Small intestine (tissue), 7 donors: ENCODE measurements at regions not wholly inside any gene's neighbourhood (a gene's known extent, or its start where the extent isn't known, plus 50 kb on each side); places are given as distances from the start of the nearest gene placed in this dataset.

Experiments
- DNase-seq, 2 donors: peaks; one replicate each; pipeline versions ENCODE4 v3.0.0 to v3.0.0-alpha.2; 2013
- FAIRE-seq: peaks from 2 replicates; lab custom pipeline; 2012; peaks lifted over from hg19 to GRCh38; lab: Jason Lieb, UNC
- H3K27ac ChIP-seq, 3 donors: one replicate each; pipeline ENCODE4 v1.5.1; 2013; ENCODE audit warnings: low read length in 2 of 3, mild to moderate bottlenecking in 2 of 3, control low read depth in 1 of 3, inconsistent platforms in 1 of 3, low read depth in 1 of 3, moderate library complexity in 1 of 3
- H3K27me3 ChIP-seq, 3 donors: one replicate each; pipeline ENCODE4 v1.6.1; 2013; ENCODE audit warnings: low read length in 3 of 3, inconsistent platforms in 1 of 3; ENCODE audit not compliant: control insufficient read depth in 3 of 3, insufficient read depth in 3 of 3
- H3K36me3 ChIP-seq, 3 donors: one replicate each; pipeline ENCODE4 v1.6.1; 2013; ENCODE audit warnings: low read length in 3 of 3, inconsistent platforms in 1 of 3, low read depth in 1 of 3, mild to moderate bottlenecking in 1 of 3, moderate library complexity in 1 of 3; ENCODE audit not compliant: control insufficient read depth in 3 of 3, insufficient read depth in 2 of 3
- H3K4me1 ChIP-seq, 3 donors: one replicate each; pipeline ENCODE4 v1.6.1; 2013; ENCODE audit warnings: low read length in 2 of 3, inconsistent platforms in 1 of 3, low read depth in 1 of 3, mild to moderate bottlenecking in 1 of 3, moderate library complexity in 1 of 3; ENCODE audit not compliant: control insufficient read depth in 3 of 3, insufficient read depth in 2 of 3
- H3K4me3 ChIP-seq, 3 donors: one replicate each; pipeline ENCODE4 v1.5.1; 2013; ENCODE audit warnings: low read length in 3 of 3, control low read depth in 1 of 3, inconsistent platforms in 1 of 3, low read depth in 1 of 3, mild to moderate bottlenecking in 1 of 3, moderate library complexity in 1 of 3
- H3K9me3 ChIP-seq, 2 donors: one replicate each; pipeline ENCODE4 v1.6.1; 2013; ENCODE audit warnings: low read depth in 1 of 2, low read length in 1 of 2; ENCODE audit not compliant: control insufficient read depth in 2 of 2, insufficient read depth in 1 of 2
- WGBS, 3 donors: extraction: QIAGEN DNeasy Blood & Tissue Kit; methylation state at CpG; one replicate each; pipeline ENCODE4 v1.1.7; 2013; 5-methylcytosine and 5-hydroxymethylcytosine counted together
- donor health status: healthy with polysubstance abuse.
- donor health status: control.
- donor health status: control.
- donor health status: Bipolar disorder and iron deficiency.
- donor health status: healthy.

- no peak for DNase-seq
- 33 to 36% (median 34%) methylated on average over 4 of the region's 4 CpGs for WGBS, 3 donors
- FAIRE-seq: no peak
- no peaks in the 10 kb centered on the region for H3K27me3 ChIP-seq
- H3K27ac ChIP-seq: no peak overlapping the region
- H3K4me3 ChIP-seq: no peak overlapping the region
- no peaks in the 10 kb centered on the region for H3K36me3 ChIP-seq
- peaks cover 0 to 10% (median 3%) of the 10 kb centered on the region in 3 donors for H3K4me1 ChIP-seq
- H3K9me3 ChIP-seq: no peaks in the 10 kb centered on the region
These were observed 257.5 kb downstream of the GADD45G start for GRCh38 chr9:89862316-89862715.

GRCh38 chr9:89863141-89863540, 258.3 kb downstream of the GADD45G start:
- 79 to 89% (median 85%) methylated on average over 8 of the region's 8 CpGs for WGBS, 3 donors
- no peaks in the 10 kb centered on the region for H3K27me3 ChIP-seq
- DNase-seq (no peak), FAIRE-seq (no peak)
- no peaks in the 10 kb centered on the region for H3K36me3 ChIP-seq
- H3K4me1 ChIP-seq: peaks cover 0 to 10% (median 3%) of the 10 kb centered on the region in 3 donors
- H3K4me3 ChIP-seq: no peak overlapping the region
- no peak overlapping the region for H3K27ac ChIP-seq
- H3K9me3 ChIP-seq: no peaks in the 10 kb centered on the region

GRCh38 chr9:89863837-89864236, 259.0 kb downstream of the GADD45G start:
- Histone ChIP-seq H3K27ac (no peak overlapping the region), H3K36me3 (no peaks in the 10 kb centered on the region), H3K4me1 (peaks cover 0 to 10% (median 3%) of the 10 kb centered on the region in 3 donors), H3K27me3 (no peaks in the 10 kb centered on the region), H3K9me3 (no peaks in the 10 kb centered on the region), H3K4me3 (no peak overlapping the region)
- DNase-seq (no peak), FAIRE-seq (no peak)
- 80 to 87% (median 81%) methylated on average over 6 of the region's 6 CpGs for WGBS, 3 donors

- Histone ChIP-seq H3K4me1 (peaks cover 0 to 8% (median 2%) of the 10 kb centered on the region in 3 donors), H3K4me3 (no peak overlapping the region), H3K27ac (no peak overlapping the region), H3K9me3 (no peaks in the 10 kb centered on the region), H3K27me3 (no peaks in the 10 kb centered on the region), H3K36me3 (no peaks in the 10 kb centered on the region)
- DNase-seq: no peak
- WGBS, 3 donors: 80 to 89% (median 82%) methylated on average over 5 of the region's 5 CpGs
- no peak for FAIRE-seq
These were observed 259.4 kb downstream of the GADD45G start for GRCh38 chr9:89864257-89864656.

- WGBS, 3 donors: 75 to 86% (median 77%) methylated on average over 4 of the region's 4 CpGs
- no peaks in the 10 kb centered on the region for H3K36me3 ChIP-seq
- H3K9me3 ChIP-seq: no peaks in the 10 kb centered on the region
- no peaks in the 10 kb centered on the region for H3K27me3 ChIP-seq
- peaks cover 0 to 5% (median 0%) of the 10 kb centered on the region in 3 donors for H3K4me1 ChIP-seq
- H3K4me3 ChIP-seq: no peak overlapping the region
- FAIRE-seq: no peak
- no peak for DNase-seq
- no peak overlapping the region for H3K27ac ChIP-seq
These were observed 259.9 kb downstream of the GADD45G start for GRCh38 chr9:89864731-89865130.

- FAIRE-seq: no peak
- no peaks in the 10 kb centered on the region for H3K36me3 ChIP-seq
- H3K27ac ChIP-seq: no peak overlapping the region
These were observed 260.5 kb downstream of the GADD45G start for GRCh38 chr9:89865357-89865756.

GRCh38 chr9:89865981-89866380, 261.2 kb downstream of the GADD45G start:
- 91 to 94% (median 93%) methylated on average over 10 of the region's 10 CpGs for WGBS, 3 donors
- no peaks in the 10 kb centered on the region for H3K9me3 ChIP-seq
- H3K27me3 ChIP-seq: no peaks in the 10 kb centered on the region
- FAIRE-seq (no peak), DNase-seq (no peak)
- H3K27ac ChIP-seq: no peak overlapping the region
- H3K36me3 ChIP-seq: no peaks in the 10 kb centered on the region
- peaks cover 0 to 5% (median 0%) of the 10 kb centered on the region in 3 donors for H3K4me1 ChIP-seq
- no peak overlapping the region for H3K4me3 ChIP-seq

More at GRCh38 chr9:89865357-89865756, 260.5 kb downstream of the GADD45G start:
- H3K9me3 ChIP-seq: no peaks in the 10 kb centered on the region
- peaks cover 0 to 5% (median 0%) of the 10 kb centered on the region in 3 donors for H3K4me1 ChIP-seq
- 85 to 88% (median 85%) methylated on average over 8 of the region's 8 CpGs for WGBS, 3 donors
- no peak overlapping the region for H3K4me3 ChIP-seq
- no peak for DNase-seq
- no peaks in the 10 kb centered on the region for H3K27me3 ChIP-seq

GRCh38 chr9:89866701-89867100, 261.9 kb downstream of the GADD45G start:
- Histone ChIP-seq H3K9me3 (no peaks in the 10 kb centered on the region), H3K27ac (no peak overlapping the region), H3K4me3 (no peak overlapping the region), H3K27me3 (no peaks in the 10 kb centered on the region), H3K36me3 (no peaks in the 10 kb centered on the region), H3K4me1 (peaks cover 0 to 5% (median 0%) of the 10 kb centered on the region in 3 donors)
- WGBS, 3 donors: 86 to 93% (median 89%) methylated on average over 3 of the region's 3 CpGs
- DNase-seq (no peak), FAIRE-seq (no peak)

GRCh38 chr9:89868100-89868499, 263.3 kb downstream of the GADD45G start:
- no peaks in the 10 kb centered on the region for H3K27me3 ChIP-seq
- no peak for DNase-seq
- no peak overlapping the region for H3K27ac ChIP-seq
- no peak overlapping the region for H3K4me3 ChIP-seq
- H3K36me3 ChIP-seq: no peaks in the 10 kb centered on the region
- no peaks in the 10 kb centered on the region for H3K4me1 ChIP-seq
- no peak for FAIRE-seq
- no peaks in the 10 kb centered on the region for H3K9me3 ChIP-seq
- WGBS, 3 donors: 76 to 92% (median 84%) methylated on average over 4 of the region's 4 CpGs
